ENCODE measurements at regions not wholly inside any gene's neighbourhood (a gene's known extent, or its start where the extent isn't known, plus 50 kb on each side); places are given as distances from the start of the nearest gene placed in this dataset.

DNA sequence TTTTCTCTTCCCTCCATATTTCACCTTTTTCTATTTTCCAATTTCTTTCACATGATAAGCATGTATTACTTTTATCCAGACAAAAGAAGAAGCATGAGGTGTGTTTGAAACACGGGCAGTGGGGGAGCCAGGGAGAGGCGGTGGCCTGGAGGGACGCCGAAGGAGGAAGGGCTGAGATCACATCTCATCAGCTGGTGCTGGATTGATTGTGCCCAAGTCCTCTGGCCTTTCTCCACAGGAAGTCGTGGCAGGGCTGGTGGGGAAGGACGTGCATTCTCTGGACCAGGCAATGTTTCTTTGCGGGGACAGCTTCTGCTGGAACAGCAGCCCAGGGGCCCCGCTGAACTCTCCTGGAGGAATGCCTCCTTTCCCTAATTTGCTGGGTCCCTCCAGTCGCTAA lies 82.9 kb downstream of the MIAT start:
- TF ChIP-seq REST (IDR thresholded peaks at IDR 0.05; ENCODE audit: insufficient read depth in 1 of 2, low read depth in 2 of 2, low read length in 2 of 2) (no peak), POLR2AphosphoS5 (IDR thresholded peaks at IDR 0.05; ENCODE audit: low read depth, low read length) (no peak), TAF1 (IDR thresholded peaks at IDR 0.05; ENCODE audit: borderline replicate concordance, insufficient read depth, low read length) (no peak), SIN3A (IDR thresholded peaks at IDR 0.05; ENCODE audit: borderline replicate concordance, insufficient read depth, low read length) (no peak), FOXP2 (optimal IDR thresholded peaks at IDR 0.05; ENCODE audit: borderline replicate concordance, extremely low read depth, extremely low read length, insufficient read depth) (no peak)

- TF ChIP-seq POLR2AphosphoS5 (IDR thresholded peaks at IDR 0.05; ENCODE audit: low read depth, low read length) (no peak), FOXP2 (optimal IDR thresholded peaks at IDR 0.05; ENCODE audit: borderline replicate concordance, extremely low read depth, extremely low read length, insufficient read depth) (no peak), TAF1 (IDR thresholded peaks at IDR 0.05; ENCODE audit: borderline replicate concordance, insufficient read depth, low read length) (no peak), REST (IDR thresholded peaks at IDR 0.05; ENCODE audit: insufficient read depth in 1 of 2, low read depth in 2 of 2, low read length in 2 of 2) (no peak), SIN3A (IDR thresholded peaks at IDR 0.05; ENCODE audit: borderline replicate concordance, insufficient read depth, low read length) (no peak)
These were observed 85.8 kb downstream of the MIAT start for GRCh38 chr22:26743149-26743548.

GRCh38 chr22:26744892-26745808 lies 87.8 kb downstream of the MIAT start:
- TF ChIP-seq SIN3A (IDR thresholded peaks at IDR 0.05; ENCODE audit: borderline replicate concordance, insufficient read depth, low read length) (no peak), REST (IDR thresholded peaks at IDR 0.05; ENCODE audit: insufficient read depth in 1 of 2, low read depth in 2 of 2, low read length in 2 of 2) (no peak), TAF1 (IDR thresholded peaks at IDR 0.05; ENCODE audit: borderline replicate concordance, insufficient read depth, low read length) (no peak), FOXP2 (optimal IDR thresholded peaks at IDR 0.05; ENCODE audit: borderline replicate concordance, extremely low read depth, extremely low read length, insufficient read depth) (no peak), POLR2AphosphoS5 (IDR thresholded peaks at IDR 0.05; ENCODE audit: low read depth, low read length) (no peak)

GRCh38 chr22:26746311-26746710 lies 88.9 kb downstream of the MIAT start:
- TF ChIP-seq SIN3A (IDR thresholded peaks at IDR 0.05; ENCODE audit: borderline replicate concordance, insufficient read depth, low read length) (no peak), FOXP2 (optimal IDR thresholded peaks at IDR 0.05; ENCODE audit: borderline replicate concordance, extremely low read depth, extremely low read length, insufficient read depth) (no peak), TAF1 (IDR thresholded peaks at IDR 0.05; ENCODE audit: borderline replicate concordance, insufficient read depth, low read length) (no peak), REST (IDR thresholded peaks at IDR 0.05; ENCODE audit: insufficient read depth in 1 of 2, low read depth in 2 of 2, low read length in 2 of 2) (no peak), POLR2AphosphoS5 (IDR thresholded peaks at IDR 0.05; ENCODE audit: low read depth, low read length) (no peak)

Measured in PFSK-1 (cell line).